Osteocyte (in vitro differentiated cells): ENCODE measurements at regions not wholly inside any gene's neighbourhood (a gene's known extent, or its start where the extent isn't known, plus 50 kb on each side); places are given as distances from the start of the nearest gene placed in this dataset.
"Not testable (repeated sequence)": the region's sequence is repeated elsewhere in the genome, so short reads cannot be mapped to it uniquely, and the experiment has no call there.

Source experiments
- DNase-seq: peaks from one replicate; pipeline ENCODE4 v3.0.0; 2021; ENCODE audit warnings: mixed read lengths; ENCODE audit not compliant: unreplicated experiment; ENCODE audit errors: extremely low spot score
- H3K27ac Mint-ChIP-seq: one replicate; pipeline ENCODE4 v1.8.0; 2021; ENCODE audit warnings: mild to moderate bottlenecking, mixed read lengths; ENCODE audit not compliant: unreplicated experiment
- H3K27me3 Mint-ChIP-seq: one replicate; pipeline ENCODE4 v1.8.0; 2021; ENCODE audit warnings: mixed read lengths; ENCODE audit not compliant: unreplicated experiment
- H3K36me3 Mint-ChIP-seq: one replicate; pipeline ENCODE4 v1.8.0; 2021; ENCODE audit warnings: mixed read lengths; ENCODE audit not compliant: unreplicated experiment
- H3K4me1 Mint-ChIP-seq: one replicate; pipeline ENCODE4 v1.8.0; 2021; ENCODE audit warnings: mixed read lengths; ENCODE audit not compliant: unreplicated experiment
- H3K4me3 Mint-ChIP-seq: one replicate; pipeline ENCODE4 v1.8.0; 2021; ENCODE audit warnings: mild to moderate bottlenecking, moderate library complexity, mixed read lengths; ENCODE audit not compliant: unreplicated experiment
- H3K9me3 Mint-ChIP-seq: one replicate; pipeline ENCODE4 v1.8.0; 2021; ENCODE audit warnings: mixed read lengths; ENCODE audit not compliant: unreplicated experiment

GRCh38 chr2:87658976-87659375 is 88.9 kb upstream of the PLGLB2 start:
- H3K27me3 Mint-ChIP-seq, H3K27ac Mint-ChIP-seq, H3K4me1 Mint-ChIP-seq, H3K4me3 Mint-ChIP-seq, DNase-seq, H3K36me3 Mint-ChIP-seq, H3K9me3 Mint-ChIP-seq: not testable (repeated sequence)

- DNase-seq, H3K9me3 Mint-ChIP-seq, H3K27me3 Mint-ChIP-seq, H3K36me3 Mint-ChIP-seq, H3K4me1 Mint-ChIP-seq, H3K4me3 Mint-ChIP-seq, H3K27ac Mint-ChIP-seq: not testable (repeated sequence)
These were observed 87.7 kb upstream of the PLGLB2 start for GRCh38 chr2:87660164-87660563.

GRCh38 chr2:87662316-87663290 is 85.3 kb upstream of the PLGLB2 start:
- not testable (repeated sequence) for H3K4me1 Mint-ChIP-seq, H3K4me3 Mint-ChIP-seq, H3K27ac Mint-ChIP-seq, H3K27me3 Mint-ChIP-seq, H3K36me3 Mint-ChIP-seq, DNase-seq, H3K9me3 Mint-ChIP-seq

- not testable (repeated sequence) for DNase-seq, H3K4me1 Mint-ChIP-seq, H3K4me3 Mint-ChIP-seq, H3K27me3 Mint-ChIP-seq, H3K9me3 Mint-ChIP-seq, H3K36me3 Mint-ChIP-seq, H3K27ac Mint-ChIP-seq
These were observed 84.5 kb upstream of the PLGLB2 start for GRCh38 chr2:87663347-87663746.

- not testable (repeated sequence) for DNase-seq, H3K27ac Mint-ChIP-seq, H3K27me3 Mint-ChIP-seq, H3K9me3 Mint-ChIP-seq, H3K4me3 Mint-ChIP-seq, H3K4me1 Mint-ChIP-seq, H3K36me3 Mint-ChIP-seq
These were observed 80.9 kb upstream of the PLGLB2 start for GRCh38 chr2:87667027-87667426.

GRCh38 chr2:87668361-87668760 is 79.5 kb upstream of the PLGLB2 start:
- H3K4me3 Mint-ChIP-seq, H3K27ac Mint-ChIP-seq: not testable (repeated sequence)

GRCh38 chr2:87669633-87670231 is 78.2 kb upstream of the PLGLB2 start:
- H3K27me3 Mint-ChIP-seq, H3K4me1 Mint-ChIP-seq, H3K36me3 Mint-ChIP-seq, H3K4me3 Mint-ChIP-seq, DNase-seq, H3K9me3 Mint-ChIP-seq, H3K27ac Mint-ChIP-seq: not testable (repeated sequence)

More at GRCh38 chr2:87668361-87668760, 79.5 kb upstream of the PLGLB2 start:
- not testable (repeated sequence) for DNase-seq, H3K4me1 Mint-ChIP-seq, H3K36me3 Mint-ChIP-seq, H3K9me3 Mint-ChIP-seq, H3K27me3 Mint-ChIP-seq

- H3K4me3 Mint-ChIP-seq, H3K27ac Mint-ChIP-seq, H3K27me3 Mint-ChIP-seq, H3K36me3 Mint-ChIP-seq, H3K4me1 Mint-ChIP-seq, H3K9me3 Mint-ChIP-seq, DNase-seq: not testable (repeated sequence)
These were observed 75.5 kb upstream of the PLGLB2 start for GRCh38 chr2:87672404-87672803.

GRCh38 chr2:87674729-87675128 is 73.2 kb upstream of the PLGLB2 start:
- not testable (repeated sequence) for H3K4me3 Mint-ChIP-seq, H3K27me3 Mint-ChIP-seq, DNase-seq, H3K36me3 Mint-ChIP-seq, H3K4me1 Mint-ChIP-seq, H3K9me3 Mint-ChIP-seq, H3K27ac Mint-ChIP-seq

- H3K36me3 Mint-ChIP-seq, H3K4me1 Mint-ChIP-seq, H3K27me3 Mint-ChIP-seq, DNase-seq, H3K4me3 Mint-ChIP-seq, H3K27ac Mint-ChIP-seq, H3K9me3 Mint-ChIP-seq: not testable (repeated sequence)
These were observed 72.4 kb upstream of the PLGLB2 start for GRCh38 chr2:87675487-87675886.

GRCh38 chr2:87677421-87677923 is 70.4 kb upstream of the PLGLB2 start:
- H3K27me3 Mint-ChIP-seq, H3K4me1 Mint-ChIP-seq, DNase-seq, H3K36me3 Mint-ChIP-seq, H3K9me3 Mint-ChIP-seq, H3K27ac Mint-ChIP-seq, H3K4me3 Mint-ChIP-seq: not testable (repeated sequence)

- not testable (repeated sequence) for DNase-seq, H3K4me3 Mint-ChIP-seq, H3K36me3 Mint-ChIP-seq, H3K9me3 Mint-ChIP-seq, H3K27ac Mint-ChIP-seq, H3K4me1 Mint-ChIP-seq, H3K27me3 Mint-ChIP-seq
These were observed 69.1 kb upstream of the PLGLB2 start for GRCh38 chr2:87678742-87679173.
